OCI-LY3 (cell line): ENCODE measurements at regions not wholly inside any gene's neighbourhood (a gene's known extent, or its start where the extent isn't known, plus 50 kb on each side); places are given as distances from the start of the nearest gene placed in this dataset.

ENCODE experiments used
- H2AFZ ChIP-seq: fragments of 200-600, 300-600 bp; shearing (Covaris generic); 2 replicates; pipeline ENCODE4 v1.6.0; 2014; ENCODE audit warnings: antibody characterized with exemption, low read depth, low read length
- H3K27ac ChIP-seq: fragments of 200-600, 300-600 bp; sonication (generic); 2 replicates; pipeline ENCODE4 v1.5.1; 2014; ENCODE audit warnings: mild to moderate bottlenecking, low read length, moderate library complexity, mixed read lengths
- H3K27me3 ChIP-seq: fragments of 200-600, 300-600 bp; sonication (generic); 2 replicates; pipeline ENCODE4 v1.6.1; 2014; ENCODE audit warnings: low read depth, low read length, mixed read lengths
- H3K36me3 ChIP-seq: fragments of 200-600, 300-600 bp; sonication (generic); replicated peaks from 2 replicates; pipeline ENCODE3; 2014; ENCODE audit warnings: low read depth, low read length, mixed read lengths
- H3K4me1 ChIP-seq: fragments of 300-600, 200-600 bp; sonication (generic); 2 replicates; pipeline ENCODE4 v1.6.1; 2014; ENCODE audit warnings: low read length, mixed read lengths
- H3K4me2 ChIP-seq: fragments of 200-600, 300-600 bp; sonication (generic); 2 replicates; pipeline ENCODE4 v1.6.1; 2014; ENCODE audit warnings: low read length, mixed read lengths
- H3K4me3 ChIP-seq: fragments of 300-600, 200-600 bp; sonication (generic); 2 replicates; pipeline ENCODE4 v1.5.1; 2014; ENCODE audit warnings: antibody characterized with exemption, mild to moderate bottlenecking, low read length, moderate library complexity
- H3K79me2 ChIP-seq: fragments of 300-600, 200-600 bp; shearing (Covaris generic); 2 replicates; pipeline ENCODE4 v1.6.1; 2014; ENCODE audit warnings: mild to moderate bottlenecking, low read length, mixed read lengths
- H3K9ac ChIP-seq: fragments of 300-600, 200-600 bp; shearing (Covaris generic); 2 replicates; pipeline ENCODE4 v1.6.0; 2014; ENCODE audit warnings: mild to moderate bottlenecking, low read length, moderate library complexity
- H3K9me3 ChIP-seq: fragments of 200-600, 300-600 bp; shearing (Covaris generic); 2 replicates; pipeline ENCODE4 v1.6.1; 2014; ENCODE audit warnings: low read length, mixed read lengths; ENCODE audit not compliant: insufficient read depth
- H4K20me1 ChIP-seq: fragments of 200-600, 300-600 bp; sonication (generic); 2 replicates; pipeline ENCODE4 v1.6.1; 2016; ENCODE audit warnings: low read length, mixed read lengths; ENCODE audit not compliant: insufficient read depth
- CTCF ChIP-seq: fragments of 200-600, 300-600 bp; sonication (generic); IDR thresholded peaks from 2 replicates; pipeline ENCODE4 v1.5.1; 2014; ENCODE audit warnings: antibody characterized with exemption, low read length, low read depth
- EZH2phosphoT487 ChIP-seq: fragments of 200-600 bp; shearing (Covaris generic); IDR thresholded peaks from 2 replicates; pipeline ENCODE4 v1.6.1; 2018; ENCODE audit warnings: antibody characterized with exemption, mixed run types, low read depth

GRCh38 chr2:234348081-234348480 lies 148.8 kb downstream of the ARL4C start:
- H3K79me2 ChIP-seq: no peaks in the 10 kb centered on the region
- H2AFZ ChIP-seq: no peak overlapping the region

GRCh38 chr2:234345921-234346320 lies 151.0 kb downstream of the ARL4C start:
- TF ChIP-seq EZH2phosphoT487: no peak
- TF ChIP-seq CTCF: no peak
- H4K20me1 ChIP-seq: no peaks in the 10 kb centered on the region

More at GRCh38 chr2:234348081-234348480, 148.8 kb downstream of the ARL4C start:
- H3K9me3 ChIP-seq: no peaks in the 10 kb centered on the region
- H3K27me3 ChIP-seq: no peaks in the 10 kb centered on the region
- no peak overlapping the region for H3K4me2 ChIP-seq
- H4K20me1 ChIP-seq: no peaks in the 10 kb centered on the region
- no peaks in the 10 kb centered on the region for H3K36me3 ChIP-seq
- no peaks in the 10 kb centered on the region for H3K4me1 ChIP-seq
- TF ChIP-seq CTCF: no peak
- no peak for TF ChIP-seq EZH2phosphoT487
- H3K9ac ChIP-seq: no peak overlapping the region
- no peak overlapping the region for H3K27ac ChIP-seq
- no peak overlapping the region for H3K4me3 ChIP-seq

GRCh38 chr2:234344012-234344411 lies 152.9 kb downstream of the ARL4C start:
- Histone ChIP-seq H3K79me2 (no peaks in the 10 kb centered on the region), H3K4me2 (no peak overlapping the region), H3K4me3 (no peak overlapping the region), H2AFZ (no peak overlapping the region), H3K9ac (no peak overlapping the region), H3K4me1 (0 out of 2 replicates have a peak, but pooled peaks cover 5% of the 10 kb centered on the region), H3K9me3 (no peaks in the 10 kb centered on the region), H4K20me1 (no peaks in the 10 kb centered on the region), H3K36me3 (no peaks in the 10 kb centered on the region), H3K27me3 (no peaks in the 10 kb centered on the region), H3K27ac (no peak overlapping the region)
- TF ChIP-seq CTCF (no peak), EZH2phosphoT487 (no peak)

More at GRCh38 chr2:234345921-234346320, 151.0 kb downstream of the ARL4C start:
- Histone ChIP-seq H3K9ac (no peak overlapping the region), H3K27ac (no peak overlapping the region), H3K9me3 (no peaks in the 10 kb centered on the region), H3K36me3 (no peaks in the 10 kb centered on the region), H3K27me3 (no peaks in the 10 kb centered on the region), H3K4me2 (no peak overlapping the region), H3K79me2 (no peaks in the 10 kb centered on the region), H3K4me1 (no peaks in the 10 kb centered on the region), H2AFZ (no peak overlapping the region), H3K4me3 (no peak overlapping the region)

- no peak for TF ChIP-seq CTCF
- TF ChIP-seq EZH2phosphoT487: no peak
- Histone ChIP-seq H4K20me1 (no peaks in the 10 kb centered on the region), H3K27ac (no peak overlapping the region), H3K9me3 (no peaks in the 10 kb centered on the region), H3K9ac (no peak overlapping the region), H3K27me3 (no peaks in the 10 kb centered on the region), H2AFZ (no peak overlapping the region), H3K36me3 (no peaks in the 10 kb centered on the region), H3K4me2 (no peak overlapping the region), H3K79me2 (no peaks in the 10 kb centered on the region), H3K4me3 (no peak overlapping the region), H3K4me1 (0 out of 2 replicates have a peak, but pooled peaks cover 5% of the 10 kb centered on the region)
Observed at GRCh38 chr2:234343372-234343771, 153.5 kb downstream of the ARL4C start.
